Stomach smooth muscle (tissue), 2 donors: ENCODE measurements at regions not wholly inside any gene's neighbourhood (a gene's known extent, or its start where the extent isn't known, plus 50 kb on each side); places are given as distances from the start of the nearest gene placed in this dataset.
"Not testable (repeated sequence)": the region's sequence is repeated elsewhere in the genome, so short reads cannot be mapped to it uniquely, and the experiment has no call there.

Experiments used
- H3K27ac ChIP-seq: one replicate; pipeline ENCODE4 v1.7.0; 2013; ENCODE audit warnings: mild to moderate bottlenecking, low read length, inconsistent platforms
- H3K27me3 ChIP-seq, 2 donors: one replicate each; pipeline ENCODE4 v1.7.0; 2013; ENCODE audit warnings: low read length in 2 of 2; ENCODE audit not compliant: insufficient read depth in 2 of 2, control insufficient read depth in 1 of 2
- H3K36me3 ChIP-seq, 2 donors: one replicate each; pipeline ENCODE4 v1.7.0; 2013; ENCODE audit warnings: low read length in 2 of 2; ENCODE audit not compliant: control insufficient read depth in 2 of 2, insufficient read depth in 2 of 2
- H3K4me1 ChIP-seq: one replicate; pipeline ENCODE4 v1.7.0; 2013; ENCODE audit warnings: low read length; ENCODE audit not compliant: control insufficient read depth, insufficient read depth
- H3K4me3 ChIP-seq, 2 donors: one replicate each; pipeline ENCODE4 v1.7.0; 2013; ENCODE audit warnings: low read length in 2 of 2
- H3K9ac ChIP-seq, 2 donors: one replicate each; pipeline ENCODE4 v1.7.0; 2013; ENCODE audit warnings: low read length in 2 of 2, mild to moderate bottlenecking in 1 of 2
- H3K9me3 ChIP-seq, 2 donors: one replicate each; pipeline ENCODE4 v1.7.0; 2013; ENCODE audit warnings: low read length in 2 of 2; ENCODE audit not compliant: control insufficient read depth in 2 of 2
- donor health status: healthy.
- donor health status: Pancreatic carcinoma.

- H3K9me3 ChIP-seq, H3K36me3 ChIP-seq, H3K27me3 ChIP-seq, H3K27ac ChIP-seq, H3K4me3 ChIP-seq, H3K4me1 ChIP-seq, H3K9ac ChIP-seq: not testable (repeated sequence)
Measured at GRCh38 chr6:134569996-134570395, 252.1 kb upstream of the SGK1 start.

- no peaks in the 10 kb centered on the region for H3K36me3 ChIP-seq
- H3K9ac ChIP-seq, result no peak overlapping the region
- H3K9me3 ChIP-seq, result no peaks in the 10 kb centered on the region
- H3K4me3 ChIP-seq, result no peak overlapping the region
- H3K27ac ChIP-seq, result no peak overlapping the region
- no peaks in the 10 kb centered on the region for H3K4me1 ChIP-seq
- H3K27me3 ChIP-seq, result no peaks in the 10 kb centered on the region
Measured at GRCh38 chr6:134564705-134565104, 246.8 kb upstream of the SGK1 start.

- H3K9me3 ChIP-seq, result no peaks in the 10 kb centered on the region
- H3K4me3 ChIP-seq, result no peak overlapping the region
- no peaks in the 10 kb centered on the region for H3K4me1 ChIP-seq
- H3K27me3 ChIP-seq, result no peaks in the 10 kb centered on the region
- no peak overlapping the region for H3K27ac ChIP-seq
- no peaks in the 10 kb centered on the region for H3K36me3 ChIP-seq
- H3K9ac ChIP-seq, result no peak overlapping the region
Measured at GRCh38 chr6:134560019-134560418, 242.1 kb upstream of the SGK1 start.

DNA sequence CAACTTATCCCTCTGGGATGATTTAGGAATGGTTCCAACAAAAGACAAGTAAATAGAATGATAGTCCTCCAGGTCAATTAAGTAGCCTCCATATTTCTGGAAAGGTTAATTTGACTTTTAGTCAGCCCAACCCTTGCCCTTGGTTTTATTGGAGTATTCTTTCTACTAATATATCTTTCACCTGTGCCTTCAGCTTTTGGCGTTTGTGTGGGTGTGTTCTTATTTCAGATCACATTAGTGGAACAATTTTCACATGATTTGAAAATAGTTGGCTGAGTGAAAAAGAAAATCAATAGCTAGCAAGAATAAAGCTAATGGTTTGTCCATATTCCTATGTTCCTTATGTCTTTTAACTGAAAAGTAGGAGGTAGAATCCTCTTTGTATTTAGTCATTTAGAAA is 239.6 kb upstream of the SGK1 start:
- Histone ChIP-seq H3K27ac (no peak overlapping the region), H3K9ac (no peak overlapping the region), H3K4me3 (no peak overlapping the region), H3K36me3 (no peaks in the 10 kb centered on the region), H3K4me1 (no peaks in the 10 kb centered on the region), H3K27me3 (no peaks in the 10 kb centered on the region), H3K9me3 (no peaks in the 10 kb centered on the region)

- Histone ChIP-seq H3K27me3 (no peaks in the 10 kb centered on the region), H3K36me3 (no peaks in the 10 kb centered on the region), H3K4me3 (no peak overlapping the region), H3K27ac (no peak overlapping the region), H3K9ac (no peak overlapping the region), H3K9me3 (no peaks in the 10 kb centered on the region), H3K4me1 (no peaks in the 10 kb centered on the region)
Measured at GRCh38 chr6:134555672-134556071, 237.8 kb upstream of the SGK1 start.

GRCh38 chr6:134553936-134554335 is 236.0 kb upstream of the SGK1 start:
- Histone ChIP-seq H3K27ac (no peak overlapping the region), H3K9me3 (no peaks in the 10 kb centered on the region), H3K9ac (no peak overlapping the region), H3K36me3 (no peaks in the 10 kb centered on the region), H3K4me3 (no peak overlapping the region), H3K27me3 (no peaks in the 10 kb centered on the region), H3K4me1 (no peaks in the 10 kb centered on the region)

DNA sequence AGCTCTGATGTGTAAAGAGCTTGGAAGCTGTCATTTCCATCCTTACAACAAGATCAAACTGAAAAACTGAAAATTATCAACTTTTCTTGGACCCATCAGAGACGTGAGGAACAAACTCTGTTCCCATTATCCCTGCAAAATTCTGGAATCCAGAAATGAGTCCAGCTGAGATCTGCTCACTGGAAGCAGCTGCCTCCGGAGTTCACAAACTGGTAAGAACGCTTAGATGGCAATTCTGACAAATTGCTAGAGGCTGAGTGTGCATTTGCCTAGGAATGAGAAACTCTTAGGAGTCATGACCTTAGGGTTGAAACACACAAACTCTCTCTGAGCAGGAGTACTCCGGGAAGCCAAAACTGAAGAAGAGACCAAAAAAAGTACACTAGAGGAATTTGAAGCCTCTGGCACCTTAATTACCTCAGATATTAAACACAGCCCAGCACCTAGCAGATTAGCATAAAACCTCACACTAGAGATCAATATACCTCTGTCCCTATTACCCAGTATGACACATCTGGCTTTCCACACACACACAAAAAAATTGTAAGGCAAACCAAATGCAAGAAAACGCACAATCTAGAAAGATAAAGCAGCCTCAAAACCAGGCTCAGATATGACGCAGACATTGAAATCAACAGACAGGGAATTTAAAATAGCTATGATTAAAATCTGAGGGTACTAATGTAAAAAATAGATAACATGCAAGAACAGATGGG is 233.5 kb upstream of the SGK1 start:
- Histone ChIP-seq H3K4me1 (no peaks in the 10 kb centered on the region), H3K27me3 (no peaks in the 10 kb centered on the region), H3K4me3 (no peak overlapping the region), H3K27ac (no peak overlapping the region), H3K36me3 (no peaks in the 10 kb centered on the region), H3K9ac (no peak overlapping the region), H3K9me3 (no peaks in the 10 kb centered on the region)

DNA sequence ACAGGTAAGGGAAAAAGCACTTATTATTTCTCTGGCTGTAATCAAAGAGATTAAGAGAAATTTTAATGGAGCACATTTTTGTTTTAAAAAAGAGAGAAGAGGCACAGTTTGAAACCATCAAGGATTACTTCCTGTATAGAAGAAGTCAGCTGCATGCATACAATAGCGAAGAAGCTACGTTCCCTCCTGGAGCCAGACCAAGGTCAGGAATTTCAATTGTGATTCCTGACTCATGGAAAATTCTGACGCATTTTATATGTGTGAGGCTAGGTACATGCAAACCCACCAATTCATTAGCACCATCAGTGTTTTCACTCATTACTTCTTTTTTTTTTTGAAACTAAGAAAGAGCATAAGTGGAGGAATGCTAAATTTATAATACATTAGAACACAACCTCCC is 232.7 kb upstream of the SGK1 start:
- H3K4me1 ChIP-seq, result no peaks in the 10 kb centered on the region
- no peak overlapping the region for H3K27ac ChIP-seq
- H3K27me3 ChIP-seq, result no peaks in the 10 kb centered on the region
- no peak overlapping the region for H3K9ac ChIP-seq
- no peaks in the 10 kb centered on the region for H3K9me3 ChIP-seq
- H3K36me3 ChIP-seq, result no peaks in the 10 kb centered on the region
- no peak overlapping the region for H3K4me3 ChIP-seq

DNA sequence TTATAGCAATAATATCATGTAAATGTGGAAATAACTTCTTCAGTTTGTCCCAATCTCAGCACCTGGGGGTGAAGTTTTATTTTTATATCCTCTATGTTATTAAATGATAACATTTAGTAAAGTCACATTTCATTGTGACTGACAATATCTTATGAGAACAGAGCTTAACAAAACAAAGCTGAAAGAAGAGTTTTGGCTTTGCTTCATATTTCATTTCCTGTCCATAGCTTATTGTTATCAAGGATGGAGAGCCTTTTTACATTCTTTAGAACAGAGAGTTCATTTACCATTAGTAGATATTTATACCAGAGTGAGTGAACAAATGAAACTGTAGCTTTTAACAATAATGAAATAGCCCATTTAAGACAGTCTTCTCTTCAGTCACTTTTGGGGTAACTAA is 231.9 kb upstream of the SGK1 start:
- Histone ChIP-seq H3K36me3 (no peaks in the 10 kb centered on the region), H3K4me3 (no peak overlapping the region), H3K4me1 (no peaks in the 10 kb centered on the region), H3K9me3 (no peaks in the 10 kb centered on the region), H3K9ac (no peak overlapping the region), H3K27ac (no peak overlapping the region), H3K27me3 (no peaks in the 10 kb centered on the region)

- Histone ChIP-seq H3K9ac (no peak overlapping the region), H3K4me3 (no peak overlapping the region), H3K4me1 (no peaks in the 10 kb centered on the region), H3K27me3 (no peaks in the 10 kb centered on the region), H3K9me3 (no peaks in the 10 kb centered on the region), H3K27ac (no peak overlapping the region), H3K36me3 (no peaks in the 10 kb centered on the region)
Measured at GRCh38 chr6:134546962-134547645, 229.2 kb upstream of the SGK1 start.

GRCh38 chr6:134544737-134545136 is 226.8 kb upstream of the SGK1 start:
- Histone ChIP-seq H3K4me1 (no peaks in the 10 kb centered on the region), H3K27ac (no peak overlapping the region), H3K9ac (no peak overlapping the region), H3K9me3 (no peaks in the 10 kb centered on the region), H3K4me3 (no peak overlapping the region), H3K27me3 (no peaks in the 10 kb centered on the region), H3K36me3 (no peaks in the 10 kb centered on the region)
